ENCODE measurements at regions not wholly inside any gene's neighbourhood (a gene's known extent, or its start where the extent isn't known, plus 50 kb on each side); places are given as distances from the start of the nearest gene placed in this dataset.

GRCh38 chr3:117304681-117305080 is 595.1 kb downstream of the TUSC7 start:
- Histone ChIP-seq H3K4me3 (no peak overlapping the region), H3K27me3 (no peaks in the 10 kb centered on the region), H3K27ac (no peak overlapping the region), H3K9me3 (no peaks in the 10 kb centered on the region), H3K36me3 (no peaks in the 10 kb centered on the region), H3K4me1 (no peaks in the 10 kb centered on the region)
- in situ Hi-C loops (cut with MboI; ENCODE audit: low sequenced_read_pairs in 4 of 4) (no loop called here), intact Hi-C loops (cut with DNase I; ENCODE audit: low total_unique reads) (no loop called here)
- ATAC-seq (no peak), DNase-seq (no peak)
- TF ChIP-seq CTCF (IDR thresholded peaks at IDR 0.05 in 4 of 5, conservative IDR thresholded peaks at IDR 0.05 in 1 of 5), result no peak
- no peak for TF ChIP-seq POLR2A (IDR thresholded peaks at IDR 0.05)

- Histone ChIP-seq H3K4me1 (no peaks in the 10 kb centered on the region), H3K36me3 (no peaks in the 10 kb centered on the region), H3K4me3 (no peak overlapping the region), H3K27me3 (no peaks in the 10 kb centered on the region), H3K9me3 (no peaks in the 10 kb centered on the region), H3K27ac (no peak overlapping the region)
- no peak for TF ChIP-seq CTCF (IDR thresholded peaks at IDR 0.05 in 4 of 5, conservative IDR thresholded peaks at IDR 0.05 in 1 of 5)
- TF ChIP-seq POLR2A (IDR thresholded peaks at IDR 0.05), result no peak
- DNase-seq (no peak), ATAC-seq (no peak)
- in situ Hi-C loops (cut with MboI; ENCODE audit: low sequenced_read_pairs in 4 of 4), result no loop called here
- intact Hi-C loops (cut with DNase I; ENCODE audit: low total_unique reads), result no loop called here
Observed at GRCh38 chr3:117305681-117306080, 596.1 kb downstream of the TUSC7 start.

GRCh38 chr3:117306299-117306698 is 596.7 kb downstream of the TUSC7 start:
- Histone ChIP-seq H3K27ac (no peak overlapping the region), H3K9me3 (no peaks in the 10 kb centered on the region), H3K27me3 (no peaks in the 10 kb centered on the region), H3K4me3 (no peak overlapping the region), H3K36me3 (no peaks in the 10 kb centered on the region), H3K4me1 (no peaks in the 10 kb centered on the region)
- DNase-seq (no peak), ATAC-seq (no peak)
- no peak for TF ChIP-seq POLR2A (IDR thresholded peaks at IDR 0.05)
- TF ChIP-seq CTCF (IDR thresholded peaks at IDR 0.05 in 4 of 5, conservative IDR thresholded peaks at IDR 0.05 in 1 of 5), result no peak
- in situ Hi-C loops (cut with MboI; ENCODE audit: low sequenced_read_pairs in 4 of 4), result no loop called here
- intact Hi-C loops (cut with DNase I; ENCODE audit: low total_unique reads), result no loop called here

- Histone ChIP-seq H3K9me3 (no peaks in the 10 kb centered on the region), H3K27me3 (no peaks in the 10 kb centered on the region), H3K4me1 (no peaks in the 10 kb centered on the region), H3K4me3 (no peak overlapping the region), H3K27ac (no peak overlapping the region), H3K36me3 (no peaks in the 10 kb centered on the region)
- in situ Hi-C loops (cut with MboI; ENCODE audit: low sequenced_read_pairs in 4 of 4), result no loop called here
- DNase-seq (no peak), ATAC-seq (no peak)
- intact Hi-C loops (cut with DNase I; ENCODE audit: low total_unique reads), result no loop called here
- TF ChIP-seq POLR2A (IDR thresholded peaks at IDR 0.05) (no peak), CTCF (IDR thresholded peaks at IDR 0.05 in 4 of 5, conservative IDR thresholded peaks at IDR 0.05 in 1 of 5) (no peak)
Observed at GRCh38 chr3:117308353-117308752, 598.8 kb downstream of the TUSC7 start.

- intact Hi-C loops (cut with DNase I; ENCODE audit: low total_unique reads) (no loop called here), in situ Hi-C loops (cut with MboI; ENCODE audit: low sequenced_read_pairs in 4 of 4) (no loop called here)
- Histone ChIP-seq H3K27ac (no peak overlapping the region), H3K9me3 (no peaks in the 10 kb centered on the region), H3K4me1 (no peaks in the 10 kb centered on the region), H3K4me3 (no peak overlapping the region), H3K36me3 (no peaks in the 10 kb centered on the region), H3K27me3 (no peaks in the 10 kb centered on the region)
- no peak for DNase-seq
- TF ChIP-seq CTCF (IDR thresholded peaks at IDR 0.05 in 4 of 5, conservative IDR thresholded peaks at IDR 0.05 in 1 of 5) (no peak), POLR2A (IDR thresholded peaks at IDR 0.05) (no peak)
- ATAC-seq, result no peak
Observed at GRCh38 chr3:117308756-117309155, 599.2 kb downstream of the TUSC7 start.

Data from gastrocnemius medialis (tissue), 4 donors.